ENCODE measurements at regions not wholly inside any gene's neighbourhood (a gene's known extent, or its start where the extent isn't known, plus 50 kb on each side); places are given as distances from the start of the nearest gene placed in this dataset.

DNA sequence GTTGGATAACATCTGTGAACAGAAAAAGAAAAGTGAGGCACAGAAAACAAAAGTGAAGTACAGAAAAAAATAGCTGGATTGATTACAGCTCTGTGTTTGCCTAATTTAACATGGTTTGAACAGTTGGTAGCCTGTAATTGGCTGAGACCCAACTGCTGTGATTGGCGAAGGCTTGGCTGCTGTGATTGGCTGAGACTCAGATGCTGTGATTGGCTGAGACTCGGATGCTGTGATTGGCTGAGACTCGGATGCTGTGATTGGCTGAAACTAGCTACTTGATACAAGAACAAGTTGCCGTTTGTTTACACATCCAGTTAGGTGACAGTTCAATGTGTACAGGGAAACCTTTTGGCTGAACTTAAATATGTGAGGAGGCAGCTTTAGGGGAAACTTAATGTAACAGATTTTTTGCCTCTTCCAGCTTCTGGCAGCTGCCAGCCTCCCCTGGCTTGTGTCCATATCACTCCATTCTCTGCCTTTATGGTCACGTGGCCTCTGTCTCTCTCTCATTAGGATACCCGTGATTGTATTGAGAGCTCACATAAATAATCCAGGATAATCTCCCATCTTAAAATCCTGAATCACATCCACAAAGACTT, 223.4 kb upstream of the FOXA2 start:
- Histone ChIP-seq H3K27me3 (ENCODE audit: control insufficient read depth, insufficient read depth, low read length) (no peaks in the 10 kb centered on the region), H3K4me3 (ENCODE audit: low read depth, low read length) (no peak overlapping the region), H3K36me3 (ENCODE audit: control insufficient read depth, insufficient read depth, low read length) (no peaks in the 10 kb centered on the region), H3K9me3 (ENCODE audit: control insufficient read depth, insufficient read depth, low read length) (no peaks in the 10 kb centered on the region), H3K4me1 (ENCODE audit: control insufficient read depth, insufficient read depth, low read length) (no peaks in the 10 kb centered on the region), H3K9ac (ENCODE audit: low read depth, low read length) (no peak overlapping the region), H3K27ac (ENCODE audit: low read depth, low read length) (no peak overlapping the region)

DNA sequence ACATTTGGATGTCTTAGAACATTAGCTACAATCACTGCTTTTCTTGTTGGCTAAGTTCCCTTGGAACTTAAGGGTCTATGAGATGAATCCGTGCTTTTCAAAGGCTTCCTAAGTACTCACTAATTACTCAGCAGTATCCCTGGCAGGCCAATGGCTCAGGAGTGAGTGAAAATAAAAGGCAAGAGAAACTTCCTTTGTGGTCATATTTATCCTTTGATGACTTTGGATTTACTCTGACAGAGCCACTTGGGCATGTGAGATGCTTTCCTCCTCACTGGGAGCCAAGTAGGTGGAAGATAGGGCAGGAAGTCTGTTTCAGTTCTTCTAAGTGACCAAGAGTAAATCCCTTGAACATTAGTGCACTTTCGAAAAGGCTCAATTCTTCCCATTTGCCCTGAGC, 224.3 kb upstream of the FOXA2 start:
- no peak overlapping the region for H3K9ac ChIP-seq (ENCODE audit: low read depth, low read length)
- H3K9me3 ChIP-seq (ENCODE audit: control insufficient read depth, insufficient read depth, low read length), result no peaks in the 10 kb centered on the region
- H3K4me1 ChIP-seq (ENCODE audit: control insufficient read depth, insufficient read depth, low read length), result no peaks in the 10 kb centered on the region
- no peak overlapping the region for H3K27ac ChIP-seq (ENCODE audit: low read depth, low read length)
- no peaks in the 10 kb centered on the region for H3K36me3 ChIP-seq (ENCODE audit: control insufficient read depth, insufficient read depth, low read length)
- H3K27me3 ChIP-seq (ENCODE audit: control insufficient read depth, insufficient read depth, low read length), result no peaks in the 10 kb centered on the region
- H3K4me3 ChIP-seq (ENCODE audit: low read depth, low read length), result no peak overlapping the region

DNA sequence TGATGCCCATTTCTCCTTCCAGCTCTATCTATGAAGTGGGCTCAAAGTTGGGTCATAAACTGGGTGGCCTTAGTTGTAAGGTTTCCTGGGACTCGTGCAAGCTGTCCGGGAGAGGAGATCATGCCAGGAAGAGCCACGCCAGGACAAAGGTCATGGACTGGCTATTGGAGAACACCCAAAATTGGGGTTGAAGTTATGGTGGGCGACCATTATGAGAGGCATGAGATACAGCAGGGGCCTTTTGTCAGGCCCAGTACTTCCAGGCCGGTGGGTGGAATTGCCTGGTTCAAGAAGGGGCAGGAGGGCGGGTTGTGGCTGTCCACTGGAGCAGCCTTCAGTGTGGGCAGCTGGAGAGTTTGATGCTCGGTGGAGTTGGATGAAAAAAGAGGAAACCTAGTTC, 225.1 kb upstream of the SSTR4 start:
- Histone ChIP-seq H3K27ac (ENCODE audit: low read depth, low read length) (no peak overlapping the region), H3K36me3 (ENCODE audit: control insufficient read depth, insufficient read depth, low read length) (no peaks in the 10 kb centered on the region), H3K4me1 (ENCODE audit: control insufficient read depth, insufficient read depth, low read length) (no peaks in the 10 kb centered on the region)

DNA sequence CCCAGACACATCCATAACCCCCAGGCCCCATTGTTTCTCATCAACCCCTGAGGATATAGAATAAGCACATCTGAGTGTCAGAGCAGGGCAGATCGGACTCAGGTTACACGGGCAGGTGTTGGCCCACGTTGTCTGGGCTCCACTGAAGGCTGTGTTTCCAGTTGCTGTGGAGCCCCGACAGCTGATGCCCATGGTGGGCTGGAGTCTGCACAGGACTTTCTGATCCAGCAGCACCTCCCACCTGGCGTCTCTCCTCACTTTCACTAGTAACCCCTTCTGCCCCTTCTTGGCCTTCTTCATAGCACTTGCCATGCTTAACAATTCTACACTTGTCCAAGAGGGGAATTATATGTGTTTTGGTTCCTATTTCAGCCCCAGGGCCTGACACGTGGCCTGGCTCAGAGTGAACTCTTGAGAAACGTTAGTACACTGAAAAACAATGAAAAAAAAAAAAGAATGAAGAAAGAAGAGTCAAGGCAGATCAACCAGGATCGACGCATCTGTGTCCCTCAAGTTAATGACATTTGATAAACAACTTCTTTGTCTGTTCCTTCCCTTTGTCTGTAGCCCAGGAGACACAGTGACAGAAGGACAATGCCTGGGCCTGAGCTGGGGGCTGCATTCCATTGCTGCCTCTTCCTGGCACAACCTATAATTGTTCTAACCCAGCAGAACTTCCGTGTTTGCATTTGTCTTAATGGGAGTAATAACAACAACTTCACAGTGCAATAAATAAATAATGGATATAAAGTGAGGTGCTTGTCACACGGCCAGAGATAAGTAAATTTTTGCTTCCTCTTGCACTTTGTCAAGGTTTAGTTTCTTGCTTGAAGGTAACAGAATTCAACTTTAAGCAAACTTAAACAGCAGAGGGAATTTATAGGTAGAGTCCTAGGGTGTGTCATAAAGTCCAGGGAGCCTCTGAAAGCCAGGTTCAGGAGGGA, 224.2 kb upstream of the SSTR4 start:
- Histone ChIP-seq H3K9me3 (ENCODE audit: control insufficient read depth, insufficient read depth, low read length) (no peaks in the 10 kb centered on the region), H3K4me3 (ENCODE audit: low read depth, low read length) (no peak overlapping the region), H3K27ac (ENCODE audit: low read depth, low read length) (no peak overlapping the region), H3K27me3 (ENCODE audit: control insufficient read depth, insufficient read depth, low read length) (no peaks in the 10 kb centered on the region), H3K4me1 (ENCODE audit: control insufficient read depth, insufficient read depth, low read length) (no peaks in the 10 kb centered on the region), H3K9ac (ENCODE audit: low read depth, low read length) (no peak overlapping the region), H3K36me3 (ENCODE audit: control insufficient read depth, insufficient read depth, low read length) (no peaks in the 10 kb centered on the region)

More for the DNA sequence above, 225.1 kb upstream of the SSTR4 start:
- H3K9ac ChIP-seq (ENCODE audit: low read depth, low read length), result no peak overlapping the region
- no peak overlapping the region for H3K4me3 ChIP-seq (ENCODE audit: low read depth, low read length)
- no peaks in the 10 kb centered on the region for H3K9me3 ChIP-seq (ENCODE audit: control insufficient read depth, insufficient read depth, low read length)
- H3K27me3 ChIP-seq (ENCODE audit: control insufficient read depth, insufficient read depth, low read length), result no peaks in the 10 kb centered on the region

DNA sequence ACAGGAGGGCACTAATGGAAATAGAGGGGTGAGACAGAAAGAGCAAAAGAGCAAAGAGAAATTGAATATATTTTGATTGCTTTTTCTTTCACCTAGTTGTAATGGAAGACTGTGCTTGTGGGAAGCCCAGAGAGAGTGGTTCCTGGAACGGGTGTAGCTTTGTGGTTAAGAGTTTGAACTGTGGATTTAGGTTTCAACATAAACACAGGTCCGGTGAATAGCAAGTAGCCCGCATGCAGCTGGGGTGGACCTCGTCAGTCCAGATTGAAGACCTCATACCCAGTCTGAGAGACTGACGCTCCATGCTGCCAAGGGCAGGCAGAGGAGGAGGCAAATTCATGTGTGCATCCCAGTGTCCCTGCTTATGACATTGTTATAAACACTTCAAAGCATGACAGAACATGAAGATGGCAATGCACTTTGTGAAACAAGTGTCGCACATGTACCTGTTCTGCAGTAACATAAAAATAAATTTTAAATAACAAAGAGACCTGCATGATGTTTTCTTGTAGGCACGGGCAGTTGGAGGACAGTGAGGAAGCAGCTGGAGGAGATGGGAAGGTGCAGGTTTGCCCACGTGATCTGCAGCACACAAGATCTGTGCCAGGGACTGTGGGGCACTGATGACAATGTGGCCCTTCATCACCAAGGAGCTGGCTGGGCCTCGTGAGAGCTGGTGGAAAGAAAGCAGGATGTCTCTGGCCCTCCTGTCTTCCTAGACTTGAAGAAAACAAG, 220.5 kb upstream of the SSTR4 start:
- H3K4me1 ChIP-seq (ENCODE audit: control insufficient read depth, insufficient read depth, low read length), result no peaks in the 10 kb centered on the region
- no peaks in the 10 kb centered on the region for H3K36me3 ChIP-seq (ENCODE audit: control insufficient read depth, insufficient read depth, low read length)
- H3K27ac ChIP-seq (ENCODE audit: low read depth, low read length), result no peak overlapping the region
- H3K4me3 ChIP-seq (ENCODE audit: low read depth, low read length), result no peak overlapping the region
- H3K9ac ChIP-seq (ENCODE audit: low read depth, low read length), result no peak overlapping the region
- H3K9me3 ChIP-seq (ENCODE audit: control insufficient read depth, insufficient read depth, low read length), result no peaks in the 10 kb centered on the region
- H3K27me3 ChIP-seq (ENCODE audit: control insufficient read depth, insufficient read depth, low read length), result no peaks in the 10 kb centered on the region

DNA sequence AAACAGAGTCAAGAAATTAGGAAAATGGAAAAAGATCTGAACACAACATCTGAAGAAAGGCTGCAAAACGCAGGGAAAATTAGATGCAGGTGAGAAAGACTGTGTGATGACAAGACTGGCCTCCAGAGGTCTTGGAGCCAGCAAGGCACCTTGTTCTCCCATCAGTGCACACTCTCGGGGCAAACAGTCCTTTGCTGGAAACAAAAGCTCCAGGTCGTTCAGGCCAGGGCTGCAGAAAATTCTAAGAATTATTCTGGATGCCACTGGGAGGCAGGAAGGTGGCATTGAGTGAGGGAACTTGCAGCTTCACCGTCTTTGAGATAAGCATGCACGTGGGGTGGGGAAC, 219.9 kb upstream of the SSTR4 start:
- Histone ChIP-seq H3K4me1 (ENCODE audit: control insufficient read depth, insufficient read depth, low read length) (no peaks in the 10 kb centered on the region), H3K27me3 (ENCODE audit: control insufficient read depth, insufficient read depth, low read length) (no peaks in the 10 kb centered on the region), H3K4me3 (ENCODE audit: low read depth, low read length) (no peak overlapping the region), H3K9me3 (ENCODE audit: control insufficient read depth, insufficient read depth, low read length) (no peaks in the 10 kb centered on the region), H3K9ac (ENCODE audit: low read depth, low read length) (no peak overlapping the region), H3K27ac (ENCODE audit: low read depth, low read length) (no peak overlapping the region), H3K36me3 (ENCODE audit: control insufficient read depth, insufficient read depth, low read length) (no peaks in the 10 kb centered on the region)

DNA sequence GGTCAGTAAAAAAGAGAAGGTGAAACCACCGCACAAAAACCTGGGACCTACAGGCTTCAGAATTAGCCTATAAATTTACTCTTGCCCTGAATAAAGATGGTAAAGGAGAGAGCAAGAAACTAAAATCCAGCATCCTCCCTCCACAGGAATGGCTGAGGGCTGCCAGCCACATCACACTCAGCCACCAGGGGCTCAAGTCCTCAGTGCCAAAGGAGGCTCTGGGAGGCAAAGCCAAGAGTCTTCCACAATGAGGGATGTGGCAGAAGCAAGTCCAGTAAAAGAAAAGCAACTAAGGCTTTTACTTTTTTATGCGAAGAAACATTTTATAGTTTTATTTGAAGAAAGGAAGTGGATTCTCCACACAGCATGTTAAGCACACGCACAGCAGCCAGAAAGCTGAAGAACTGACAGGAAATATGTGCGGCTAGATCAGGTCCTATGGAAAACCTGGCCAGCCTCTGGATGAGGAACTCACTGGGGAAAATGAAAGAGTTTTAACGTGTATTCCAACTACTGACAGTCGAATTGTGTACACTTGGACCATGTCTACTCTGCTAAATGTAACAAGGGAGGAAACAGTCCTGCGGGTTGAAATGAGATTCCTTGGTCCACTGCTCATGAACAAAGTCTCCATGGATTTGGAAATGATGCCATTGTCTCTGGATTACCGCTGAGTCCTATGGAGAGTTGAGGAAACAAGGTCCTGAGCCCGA, 219.4 kb upstream of the SSTR4 start:
- no peak overlapping the region for H3K4me3 ChIP-seq (ENCODE audit: low read depth, low read length)
- no peaks in the 10 kb centered on the region for H3K36me3 ChIP-seq (ENCODE audit: control insufficient read depth, insufficient read depth, low read length)
- H3K4me1 ChIP-seq (ENCODE audit: control insufficient read depth, insufficient read depth, low read length), result no peaks in the 10 kb centered on the region
- no peak overlapping the region for H3K9ac ChIP-seq (ENCODE audit: low read depth, low read length)
- H3K27me3 ChIP-seq (ENCODE audit: control insufficient read depth, insufficient read depth, low read length), result no peaks in the 10 kb centered on the region
- H3K9me3 ChIP-seq (ENCODE audit: control insufficient read depth, insufficient read depth, low read length), result no peaks in the 10 kb centered on the region
- H3K27ac ChIP-seq (ENCODE audit: low read depth, low read length), result no peak overlapping the region

DNA sequence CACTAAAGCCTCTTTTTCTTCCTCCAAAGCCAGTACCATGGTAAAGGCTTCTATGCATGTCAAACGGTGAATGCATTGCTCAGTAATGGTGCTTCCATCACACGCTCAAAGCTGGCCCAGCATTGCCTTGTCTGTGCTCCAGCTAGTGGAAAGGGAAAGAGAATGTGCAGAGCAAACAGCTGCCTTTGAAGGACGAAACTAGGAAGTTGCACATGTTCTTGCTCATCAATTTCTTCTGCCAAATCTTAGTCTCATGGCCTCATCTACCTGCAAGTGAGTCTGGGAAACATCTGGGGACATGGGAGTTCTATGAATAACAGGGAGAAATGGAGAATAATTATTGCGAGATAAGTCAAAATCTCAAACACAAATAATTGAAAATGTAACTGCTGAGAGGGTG, 216.5 kb upstream of the SSTR4 start:
- Histone ChIP-seq H3K4me3 (ENCODE audit: low read depth, low read length) (no peak overlapping the region), H3K9ac (ENCODE audit: low read depth, low read length) (no peak overlapping the region), H3K27ac (ENCODE audit: low read depth, low read length) (no peak overlapping the region), H3K9me3 (ENCODE audit: control insufficient read depth, insufficient read depth, low read length) (no peaks in the 10 kb centered on the region), H3K27me3 (ENCODE audit: control insufficient read depth, insufficient read depth, low read length) (no peaks in the 10 kb centered on the region), H3K4me1 (ENCODE audit: control insufficient read depth, insufficient read depth, low read length) (no peaks in the 10 kb centered on the region), H3K36me3 (ENCODE audit: control insufficient read depth, insufficient read depth, low read length) (no peaks in the 10 kb centered on the region)

DNA sequence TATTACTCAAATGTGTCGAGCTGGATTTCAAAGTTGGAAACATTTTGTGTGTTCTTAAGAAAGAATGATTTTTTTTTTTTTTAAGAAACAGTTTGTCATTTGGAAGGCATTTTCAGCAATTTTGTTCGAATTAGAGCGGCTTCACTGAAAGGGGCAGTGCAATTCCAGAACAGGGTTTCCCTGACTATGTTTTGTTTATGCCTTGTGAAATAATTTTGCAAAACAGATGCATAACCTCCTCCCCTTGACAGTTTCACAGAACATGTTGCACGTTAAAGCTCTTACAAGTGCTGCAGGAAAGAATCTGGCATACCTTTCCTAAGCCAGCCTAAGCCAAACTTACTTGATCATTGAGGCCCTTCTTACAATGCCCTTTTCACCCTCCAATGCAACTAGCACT, 216.0 kb upstream of the SSTR4 start:
- no peaks in the 10 kb centered on the region for H3K36me3 ChIP-seq (ENCODE audit: control insufficient read depth, insufficient read depth, low read length)
- no peaks in the 10 kb centered on the region for H3K4me1 ChIP-seq (ENCODE audit: control insufficient read depth, insufficient read depth, low read length)
- no peaks in the 10 kb centered on the region for H3K9me3 ChIP-seq (ENCODE audit: control insufficient read depth, insufficient read depth, low read length)
- no peak overlapping the region for H3K4me3 ChIP-seq (ENCODE audit: low read depth, low read length)
- no peak overlapping the region for H3K9ac ChIP-seq (ENCODE audit: low read depth, low read length)
- H3K27me3 ChIP-seq (ENCODE audit: control insufficient read depth, insufficient read depth, low read length), result no peaks in the 10 kb centered on the region
- H3K27ac ChIP-seq (ENCODE audit: low read depth, low read length), result no peak overlapping the region

DNA sequence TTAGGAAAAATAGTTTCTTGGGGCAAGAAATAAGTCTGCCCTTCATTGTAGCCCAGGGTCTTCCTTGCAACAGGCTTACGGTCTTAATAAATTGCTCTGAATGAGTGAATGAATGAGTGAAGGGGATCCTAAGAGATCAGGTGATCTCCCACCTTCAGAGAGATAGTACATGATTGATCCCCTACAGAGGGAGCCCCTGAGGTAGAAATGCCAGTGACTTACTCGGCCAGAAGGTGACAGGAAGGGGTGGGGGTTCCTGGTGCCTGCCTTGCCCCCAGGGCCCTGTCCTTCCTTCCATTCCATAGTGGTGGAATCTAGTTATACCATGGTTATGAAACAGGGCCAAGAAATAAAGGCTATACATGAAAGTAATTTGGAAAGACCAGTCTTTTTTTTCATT, 215.3 kb upstream of the SSTR4 start:
- H3K27me3 ChIP-seq (ENCODE audit: control insufficient read depth, insufficient read depth, low read length), result no peaks in the 10 kb centered on the region
- no peaks in the 10 kb centered on the region for H3K36me3 ChIP-seq (ENCODE audit: control insufficient read depth, insufficient read depth, low read length)
- H3K4me1 ChIP-seq (ENCODE audit: control insufficient read depth, insufficient read depth, low read length), result no peaks in the 10 kb centered on the region
- H3K9me3 ChIP-seq (ENCODE audit: control insufficient read depth, insufficient read depth, low read length), result no peaks in the 10 kb centered on the region
- H3K27ac ChIP-seq (ENCODE audit: low read depth, low read length), result no peak overlapping the region
- H3K4me3 ChIP-seq (ENCODE audit: low read depth, low read length), result no peak overlapping the region
- H3K9ac ChIP-seq (ENCODE audit: low read depth, low read length), result no peak overlapping the region

Measured in HUES48 (cell line).